ENCODE measurements at regions not wholly inside any gene's neighbourhood (a gene's known extent, or its start where the extent isn't known, plus 50 kb on each side); places are given as distances from the start of the nearest gene placed in this dataset.

DNA sequence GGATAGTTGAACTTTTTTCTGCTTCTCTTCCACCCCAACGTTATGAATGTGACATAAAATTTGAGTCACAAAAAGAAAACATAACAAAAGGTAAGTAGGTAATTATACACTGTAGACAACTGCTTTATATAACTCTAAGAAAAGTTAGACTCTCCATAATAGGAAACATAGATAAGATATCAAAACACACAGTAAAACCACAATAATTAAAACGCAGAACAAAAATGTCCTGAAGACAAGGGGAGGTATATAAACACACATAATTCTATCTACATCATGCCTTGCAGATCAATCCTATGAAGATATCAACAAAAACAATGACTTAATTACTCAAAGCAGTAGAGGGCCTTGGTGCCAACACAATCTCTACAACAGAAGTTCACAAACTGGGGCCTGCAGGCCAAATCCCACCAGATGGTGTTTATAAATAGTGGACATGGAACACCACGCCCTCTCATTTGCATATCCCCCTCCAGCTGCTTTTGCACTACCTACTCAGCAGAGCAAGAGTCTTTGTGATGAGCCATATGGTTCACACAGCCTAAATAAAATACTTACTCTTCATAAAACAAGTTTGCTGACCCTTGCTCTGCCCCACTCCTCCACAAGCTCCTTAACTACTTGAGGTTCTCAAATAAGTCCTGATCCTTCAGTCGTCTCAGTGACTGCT is 254.7 kb downstream of the KLF12 start:
- intact Hi-C loops (cut with DNase I), result no loop called here
- Histone ChIP-seq H3K4me3 (no peak overlapping the region), H3K9me3 (no peaks in the 10 kb centered on the region), H3K27me3 (no peaks in the 10 kb centered on the region), H3K27ac (no peak overlapping the region), H3K4me1 (no peaks in the 10 kb centered on the region), H3K36me3 (no peaks in the 10 kb centered on the region)
- no peak for ATAC-seq
- TF ChIP-seq, protein P1, sequence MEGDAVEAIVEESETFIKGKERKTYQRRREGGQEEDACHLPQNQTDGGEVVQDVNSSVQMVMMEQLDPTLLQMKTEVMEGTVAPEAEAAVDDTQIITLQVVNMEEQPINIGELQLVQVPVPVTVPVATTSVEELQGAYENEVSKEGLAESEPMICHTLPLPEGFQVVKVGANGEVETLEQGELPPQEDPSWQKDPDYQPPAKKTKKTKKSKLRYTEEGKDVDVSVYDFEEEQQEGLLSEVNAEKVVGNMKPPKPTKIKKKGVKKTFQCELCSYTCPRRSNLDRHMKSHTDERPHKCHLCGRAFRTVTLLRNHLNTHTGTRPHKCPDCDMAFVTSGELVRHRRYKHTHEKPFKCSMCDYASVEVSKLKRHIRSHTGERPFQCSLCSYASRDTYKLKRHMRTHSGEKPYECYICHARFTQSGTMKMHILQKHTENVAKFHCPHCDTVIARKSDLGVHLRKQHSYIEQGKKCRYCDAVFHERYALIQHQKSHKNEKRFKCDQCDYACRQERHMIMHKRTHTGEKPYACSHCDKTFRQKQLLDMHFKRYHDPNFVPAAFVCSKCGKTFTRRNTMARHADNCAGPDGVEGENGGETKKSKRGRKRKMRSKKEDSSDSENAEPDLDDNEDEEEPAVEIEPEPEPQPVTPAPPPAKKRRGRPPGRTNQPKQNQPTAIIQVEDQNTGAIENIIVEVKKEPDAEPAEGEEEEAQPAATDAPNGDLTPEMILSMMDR (IDR thresholded peaks at IDR 0.05), result no peak
- no peak for DNase-seq

DNA sequence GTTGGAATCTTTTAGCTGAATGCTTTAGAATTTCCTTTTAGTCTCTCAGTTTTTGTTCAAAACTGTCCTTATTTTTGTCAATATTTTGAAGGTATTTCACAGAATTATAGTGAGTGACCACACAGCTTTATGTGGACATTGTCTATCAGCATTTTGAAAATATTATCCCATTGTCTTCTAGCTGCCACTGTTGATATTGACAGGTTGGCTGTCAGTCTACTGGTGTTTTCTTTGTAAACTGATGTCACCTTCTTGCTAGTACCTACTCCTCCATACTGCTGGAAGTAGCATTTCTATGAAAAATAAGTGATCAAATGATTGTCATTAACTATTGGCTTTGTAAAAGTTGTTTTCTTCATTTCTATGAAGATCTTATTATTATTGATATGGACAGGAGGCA is 256.8 kb downstream of the KLF12 start:
- TF ChIP-seq, protein P1 (IDR thresholded peaks at IDR 0.05), result no peak
- no peaks in the 10 kb centered on the region for H3K9me3 ChIP-seq
- no peak overlapping the region for H3K27ac ChIP-seq
- no peak for DNase-seq
- no peaks in the 10 kb centered on the region for H3K36me3 ChIP-seq
- H3K4me1 ChIP-seq, result no peaks in the 10 kb centered on the region
- H3K27me3 ChIP-seq, result no peaks in the 10 kb centered on the region
- no peak for ATAC-seq
- H3K4me3 ChIP-seq, result no peak overlapping the region
- intact Hi-C loops (cut with DNase I), result no loop called here

DNA sequence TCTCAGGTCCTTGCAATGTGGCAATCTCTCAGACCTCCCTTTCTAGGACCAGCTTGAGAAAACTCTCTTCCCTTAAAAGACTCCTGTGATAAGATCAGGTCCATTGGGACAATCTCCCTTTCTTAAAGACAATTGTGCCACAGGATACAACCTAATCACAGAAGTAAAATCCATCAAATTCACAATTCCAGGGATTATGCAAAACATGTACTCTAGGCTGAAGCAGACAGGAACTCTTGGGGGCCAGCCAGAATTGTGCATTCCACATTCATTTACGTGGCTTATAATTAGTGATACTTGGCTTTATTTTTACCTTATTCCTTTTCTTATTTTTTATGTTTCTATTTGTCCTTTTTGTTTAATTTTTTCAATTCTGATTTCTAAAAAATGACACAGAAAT is 257.9 kb downstream of the KLF12 start:
- DNase-seq (no peak), ATAC-seq (no peak)
- Histone ChIP-seq H3K36me3 (no peaks in the 10 kb centered on the region), H3K27ac (no peak overlapping the region), H3K9me3 (no peaks in the 10 kb centered on the region), H3K4me3 (no peak overlapping the region), H3K27me3 (no peaks in the 10 kb centered on the region), H3K4me1 (no peaks in the 10 kb centered on the region)
- TF ChIP-seq, protein P1 (IDR thresholded peaks at IDR 0.05), result no peak
- intact Hi-C loops (cut with DNase I), result no loop called here

DNA sequence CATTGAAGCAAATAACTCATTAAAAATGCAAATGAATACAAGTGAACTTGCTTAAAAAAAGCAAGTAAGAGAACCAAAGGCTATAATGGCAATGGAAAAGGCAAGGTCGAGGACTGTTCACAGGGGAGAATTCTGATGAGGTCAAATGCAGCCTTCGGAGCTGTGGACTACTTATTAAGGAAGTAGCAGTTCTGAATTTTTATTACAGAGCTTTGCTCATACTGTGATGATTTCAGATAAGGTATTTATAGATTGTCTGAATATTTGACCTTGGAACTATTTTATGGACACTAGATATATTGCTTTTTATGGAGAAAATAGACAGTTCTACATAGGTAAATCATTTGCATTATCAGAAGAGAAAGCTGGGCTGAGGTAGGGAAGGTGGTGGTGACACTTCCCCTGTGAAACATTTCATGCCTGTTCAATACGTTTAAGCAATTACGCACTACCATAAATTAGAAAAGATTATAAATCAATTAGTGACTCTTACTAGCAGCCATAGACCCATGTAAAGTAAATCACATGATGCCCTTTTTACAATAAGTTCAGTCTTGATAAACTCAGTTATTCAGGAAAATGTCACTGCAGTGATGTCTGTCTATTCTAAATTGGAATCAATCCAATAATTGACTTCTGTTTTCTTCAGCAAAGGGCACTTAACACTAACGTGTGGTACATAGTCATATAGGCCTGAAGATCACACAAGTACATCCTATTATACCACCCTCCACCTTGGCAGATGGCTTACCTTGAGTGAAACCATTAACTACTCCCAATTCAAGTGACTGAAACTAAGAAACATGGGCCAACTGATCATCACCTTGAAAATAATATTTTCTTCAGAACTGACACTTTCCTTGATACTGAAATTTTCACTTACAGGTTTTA is 260.0 kb downstream of the KLF12 start:
- H3K27me3 ChIP-seq, result no peaks in the 10 kb centered on the region
- H3K4me1 ChIP-seq, result no peaks in the 10 kb centered on the region
- H3K4me3 ChIP-seq, result no peak overlapping the region
- DNase-seq, result no peak
- intact Hi-C loops (cut with DNase I), result no loop called here
- H3K9me3 ChIP-seq, result no peaks in the 10 kb centered on the region
- H3K27ac ChIP-seq, result no peak overlapping the region
- no peaks in the 10 kb centered on the region for H3K36me3 ChIP-seq
- ATAC-seq, result no peak
- TF ChIP-seq, protein P1 (IDR thresholded peaks at IDR 0.05), result no peak

DNA sequence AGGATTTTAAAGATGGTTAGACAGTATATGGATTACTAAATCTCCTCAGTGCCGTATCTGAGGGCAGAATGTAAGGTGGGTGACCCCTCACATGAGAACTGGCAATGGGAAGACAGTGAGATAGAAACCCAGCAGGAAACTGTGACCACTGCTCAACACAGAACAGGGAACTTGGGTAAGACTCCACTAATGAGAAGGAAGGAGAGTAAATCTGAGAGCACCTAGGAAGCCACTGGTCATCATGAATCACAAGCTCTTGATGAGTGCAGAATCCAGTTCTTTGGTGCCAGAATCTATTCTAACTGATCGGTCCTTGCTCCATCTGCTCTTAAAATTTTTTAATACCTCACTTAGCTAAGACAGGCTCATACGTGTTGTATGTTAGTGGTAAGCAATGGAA is 261.8 kb downstream of the KLF12 start:
- Histone ChIP-seq H3K9me3 (no peaks in the 10 kb centered on the region), H3K27ac (no peak overlapping the region), H3K27me3 (no peaks in the 10 kb centered on the region), H3K4me3 (no peak overlapping the region), H3K36me3 (no peaks in the 10 kb centered on the region), H3K4me1 (no peaks in the 10 kb centered on the region)
- intact Hi-C loops (cut with DNase I), result no loop called here
- ATAC-seq, result no peak
- no peak for DNase-seq
- TF ChIP-seq, protein P1 (IDR thresholded peaks at IDR 0.05), result no peak

Measured in upper lobe of right lung (tissue), 1 donor.